LNCaP clone FGC (cell line): ENCODE measurements at regions not wholly inside any gene's neighbourhood (a gene's known extent, or its start where the extent isn't known, plus 50 kb on each side); places are given as distances from the start of the nearest gene placed in this dataset.
"Not testable (repeated sequence)": the region's sequence is repeated elsewhere in the genome, so short reads cannot be mapped to it uniquely, and the experiment has no call there.

Experiments used
- DNase-seq: peaks from one replicate; pipeline ENCODE4 v3.0.0-alpha.2; 2011; ENCODE audit warnings: low read depth
- H3K4me3 ChIP-seq: 2 replicates; pipeline ENCODE4 v1.5.1; 2011; ENCODE audit warnings: mild to moderate bottlenecking, low read depth, low read length, control low read depth
- TF ChIP-seq, protein P1 (sequence below): IDR thresholded peaks from 2 replicates; pipeline ENCODE4 v1.5.1; 2012; ENCODE audit warnings: mild to moderate bottlenecking; ENCODE audit not compliant: control insufficient read depth, insufficient read depth; ENCODE audit errors: extremely low read depth

DNA sequence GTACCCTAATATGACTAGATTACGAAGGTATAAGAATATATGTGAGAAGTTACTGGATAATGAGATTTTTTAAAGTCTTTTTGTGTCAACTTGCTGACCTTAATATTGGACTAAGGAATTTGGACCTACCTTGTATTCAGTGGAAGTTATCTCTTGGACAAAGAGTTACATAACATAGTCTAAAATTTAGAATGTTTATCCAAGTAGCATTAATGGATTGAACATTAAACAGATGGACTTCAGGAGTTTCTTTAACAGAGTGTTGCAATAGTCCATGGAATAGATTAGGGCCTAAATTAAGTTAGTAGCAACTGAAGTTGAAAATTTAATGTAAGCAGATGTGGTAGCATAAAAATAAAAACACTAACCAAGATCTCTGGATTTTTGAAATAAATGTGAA lies 266.4 kb downstream of the PYDC2 start:
- TF ChIP-seq, protein P1, sequence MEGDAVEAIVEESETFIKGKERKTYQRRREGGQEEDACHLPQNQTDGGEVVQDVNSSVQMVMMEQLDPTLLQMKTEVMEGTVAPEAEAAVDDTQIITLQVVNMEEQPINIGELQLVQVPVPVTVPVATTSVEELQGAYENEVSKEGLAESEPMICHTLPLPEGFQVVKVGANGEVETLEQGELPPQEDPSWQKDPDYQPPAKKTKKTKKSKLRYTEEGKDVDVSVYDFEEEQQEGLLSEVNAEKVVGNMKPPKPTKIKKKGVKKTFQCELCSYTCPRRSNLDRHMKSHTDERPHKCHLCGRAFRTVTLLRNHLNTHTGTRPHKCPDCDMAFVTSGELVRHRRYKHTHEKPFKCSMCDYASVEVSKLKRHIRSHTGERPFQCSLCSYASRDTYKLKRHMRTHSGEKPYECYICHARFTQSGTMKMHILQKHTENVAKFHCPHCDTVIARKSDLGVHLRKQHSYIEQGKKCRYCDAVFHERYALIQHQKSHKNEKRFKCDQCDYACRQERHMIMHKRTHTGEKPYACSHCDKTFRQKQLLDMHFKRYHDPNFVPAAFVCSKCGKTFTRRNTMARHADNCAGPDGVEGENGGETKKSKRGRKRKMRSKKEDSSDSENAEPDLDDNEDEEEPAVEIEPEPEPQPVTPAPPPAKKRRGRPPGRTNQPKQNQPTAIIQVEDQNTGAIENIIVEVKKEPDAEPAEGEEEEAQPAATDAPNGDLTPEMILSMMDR, result no peak
- H3K4me3 ChIP-seq, result no peak overlapping the region
- DNase-seq, result no peak

DNA sequence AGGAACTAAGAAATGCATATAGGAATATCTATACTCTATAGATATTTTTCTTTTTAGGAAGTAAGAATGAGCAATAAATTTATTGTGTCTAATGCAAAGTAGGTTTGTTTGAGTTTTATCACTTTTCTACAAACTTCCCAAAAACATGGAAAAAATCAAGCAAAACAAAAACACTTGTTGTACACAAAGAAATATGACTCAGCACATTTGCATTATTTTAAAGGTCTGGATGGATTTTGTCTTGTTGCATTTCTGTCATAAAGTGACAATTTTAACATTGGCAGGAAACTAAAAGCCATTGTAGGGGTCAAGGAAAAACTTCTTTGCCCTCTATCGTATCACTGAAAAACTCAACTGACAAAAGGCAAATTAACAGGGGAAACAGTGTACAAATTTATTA lies 267.2 kb downstream of the PYDC2 start:
- no peak for DNase-seq
- TF ChIP-seq, protein P1, result no peak

DNA sequence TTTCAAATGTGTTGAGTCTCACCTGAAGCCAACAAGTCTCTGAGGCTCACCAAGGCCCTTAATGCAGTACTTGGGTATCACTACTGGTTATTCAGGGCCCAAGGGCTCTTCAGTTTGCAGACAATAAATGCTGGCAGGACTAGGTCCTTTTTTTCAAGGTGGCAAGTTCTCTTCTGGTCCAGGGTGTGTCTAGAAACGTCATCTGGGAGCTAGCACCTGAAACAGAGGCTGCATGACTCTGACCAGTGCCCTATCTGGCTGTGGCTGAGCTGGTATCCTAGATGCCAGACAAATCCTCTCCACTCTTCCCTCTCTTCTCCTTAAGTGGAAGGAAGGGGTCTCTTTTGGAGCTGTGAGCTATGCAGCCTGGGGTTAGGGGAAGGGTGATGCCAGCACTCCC lies 276.8 kb downstream of the PYDC2 start:
- no peak for DNase-seq
- TF ChIP-seq, protein P1, result no peak
- no peak overlapping the region for H3K4me3 ChIP-seq

More for the DNA sequence above, 267.2 kb downstream of the PYDC2 start:
- H3K4me3 ChIP-seq, result no peak overlapping the region

- TF ChIP-seq, protein P1, result no peak
- DNase-seq, result no peak
- no peak overlapping the region for H3K4me3 ChIP-seq
Measured at GRCh38 chr3:191740712-191741111, 279.7 kb downstream of the PYDC2 start.

- DNase-seq, H3K4me3 ChIP-seq: not testable (repeated sequence)
Measured at GRCh38 chr3:191741847-191742350, 280.9 kb downstream of the PYDC2 start.

GRCh38 chr3:191743283-191743682 lies 282.3 kb downstream of the PYDC2 start:
- TF ChIP-seq, protein P1, result no peak
- DNase-seq, result no peak
- no peak overlapping the region for H3K4me3 ChIP-seq

DNA sequence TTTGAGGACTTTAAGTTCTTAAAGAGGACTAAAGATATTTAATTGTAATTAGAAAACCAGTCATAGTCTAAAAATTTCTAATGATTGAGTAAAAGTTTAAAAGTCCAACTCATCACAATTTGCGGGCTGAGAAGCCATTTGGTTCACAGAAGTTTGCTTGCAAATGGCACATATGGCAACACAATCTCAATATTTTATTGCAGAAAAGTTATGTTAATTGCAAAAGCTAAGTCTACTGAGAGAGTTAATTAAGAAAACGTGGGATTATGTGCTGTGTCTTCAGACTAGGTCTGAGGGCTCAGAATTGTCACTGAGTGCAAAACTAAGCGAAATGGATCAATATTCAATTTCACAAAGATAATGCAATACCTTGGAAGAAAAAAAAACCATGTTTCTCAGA lies 289.7 kb downstream of the PYDC2 start:
- no peak overlapping the region for H3K4me3 ChIP-seq
- DNase-seq, result no peak
- TF ChIP-seq, protein P1, result no peak
